GM19463 (cell line): ENCODE measurements at regions not wholly inside any gene's neighbourhood (a gene's known extent, or its start where the extent isn't known, plus 50 kb on each side); places are given as distances from the start of the nearest gene placed in this dataset.

Experiments
- ATAC-seq: cut with Tn5 transposase; IDR thresholded peaks from one replicate; pipeline ENCODE4 v1.9.1; 2021; ENCODE audit warnings: mild to moderate bottlenecking, moderate library complexity; ENCODE audit not compliant: unreplicated experiment

- no peak for ATAC-seq
These were observed 661.6 kb downstream of the DHX35 start for GRCh38 chr20:39623584-39624234.

GRCh38 chr20:39619271-39619785, 657.2 kb downstream of the DHX35 start:
- no peak for ATAC-seq

DNA sequence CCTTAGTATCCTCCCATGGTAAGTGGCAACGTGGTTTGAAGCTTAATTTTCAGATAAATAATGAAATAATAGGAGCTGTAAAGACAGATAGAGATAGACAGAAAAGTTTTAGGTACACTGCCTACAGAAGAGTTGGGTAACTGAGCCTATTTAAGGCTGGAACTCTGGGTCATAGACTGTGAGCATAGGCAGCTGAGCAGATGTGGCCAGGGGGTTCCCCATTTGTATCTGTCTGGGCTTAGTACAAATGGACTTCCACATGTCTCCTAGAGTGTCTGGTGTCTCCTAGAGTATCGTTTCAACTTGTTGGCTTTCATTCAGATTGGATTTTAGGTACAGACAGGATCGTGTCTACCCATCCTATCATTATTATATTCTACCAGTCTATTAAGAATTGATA, 649.8 kb downstream of the DHX35 start:
- ATAC-seq, result no peak

DNA sequence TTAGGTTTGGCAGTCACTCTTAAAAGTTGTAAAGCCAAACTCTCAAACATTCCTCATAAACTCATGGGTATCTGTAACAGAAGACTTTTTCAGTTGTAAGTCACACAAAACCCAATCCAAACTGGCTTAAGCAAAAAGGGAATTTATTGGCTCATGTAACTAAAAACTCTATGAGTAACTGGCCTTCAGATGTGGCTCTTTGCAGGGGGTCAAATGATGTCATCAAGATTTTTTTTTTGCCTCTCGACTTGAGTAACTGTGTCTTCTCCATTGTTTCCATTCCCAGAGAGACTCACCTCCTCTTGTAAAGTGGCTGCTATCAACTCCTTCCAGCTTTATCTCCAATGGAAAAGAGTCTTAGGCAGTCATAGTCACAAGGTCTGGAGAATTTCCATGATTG, 645.0 kb downstream of the DHX35 start:
- no peak for ATAC-seq

DNA sequence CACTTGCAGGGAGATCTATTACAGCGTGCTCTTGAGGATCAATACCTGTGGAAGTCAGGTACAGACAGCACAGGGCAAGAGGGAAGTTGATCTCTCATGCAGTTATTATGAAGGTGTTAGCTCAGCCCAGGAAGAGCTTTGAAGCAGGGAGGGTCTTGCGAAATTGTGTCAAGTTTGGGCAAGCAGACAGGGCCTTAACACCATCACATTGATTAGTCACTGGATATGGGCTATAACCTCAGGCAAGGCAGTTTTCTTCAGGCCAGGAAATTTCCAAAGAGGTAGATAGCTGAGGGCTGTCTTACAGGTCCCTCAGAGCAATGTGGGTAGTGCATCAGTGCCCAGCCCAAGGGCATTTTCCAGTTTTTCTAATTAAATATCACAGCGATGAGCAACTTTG, 643.8 kb downstream of the DHX35 start:
- no peak for ATAC-seq

DNA sequence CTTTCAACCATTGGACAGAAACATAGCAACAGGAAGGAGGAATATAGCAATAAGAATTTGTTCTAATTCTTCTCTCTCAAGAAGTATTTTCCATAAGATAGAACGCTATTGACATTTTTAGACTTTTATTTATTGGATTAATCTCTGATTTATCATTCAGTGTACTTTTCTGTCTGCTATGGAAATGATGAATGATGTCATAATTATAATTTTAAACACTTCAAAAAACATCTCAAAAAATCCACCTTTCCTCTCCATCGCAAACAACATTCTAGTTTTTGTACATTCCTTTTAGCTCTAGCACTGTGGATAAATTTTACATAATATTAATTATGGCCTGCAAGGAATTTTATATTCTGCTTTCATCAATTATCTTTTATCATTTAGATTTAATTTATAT, 643.2 kb downstream of the DHX35 start:
- ATAC-seq, result no peak

- no peak for ATAC-seq
These were observed 641.1 kb downstream of the DHX35 start for GRCh38 chr20:39603219-39603618.

DNA sequence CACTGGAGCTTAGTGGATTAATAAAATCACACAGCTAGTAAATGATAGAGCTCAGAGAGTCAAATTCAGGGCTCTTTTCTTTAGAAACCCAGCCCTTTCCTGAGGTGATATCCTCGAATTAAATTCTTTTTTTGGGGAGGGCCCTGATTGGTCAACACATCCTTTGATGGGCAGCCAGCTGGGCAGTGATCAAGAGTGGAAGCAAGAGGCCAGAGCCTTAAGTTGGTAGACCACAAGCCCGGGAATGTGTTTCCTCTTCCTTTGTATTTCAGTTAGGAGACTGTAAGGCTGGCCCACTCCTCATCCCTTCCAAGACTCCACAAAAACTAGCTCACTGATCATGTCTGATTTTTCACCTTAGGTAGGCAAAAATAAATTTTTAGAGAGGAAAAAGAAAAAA, 640.5 kb downstream of the DHX35 start:
- ATAC-seq, result no peak

- no peak for ATAC-seq
These were observed 638.7 kb downstream of the DHX35 start for GRCh38 chr20:39600871-39601270.

- no peak for ATAC-seq
These were observed 638.0 kb downstream of the DHX35 start for GRCh38 chr20:39600156-39600555.

DNA sequence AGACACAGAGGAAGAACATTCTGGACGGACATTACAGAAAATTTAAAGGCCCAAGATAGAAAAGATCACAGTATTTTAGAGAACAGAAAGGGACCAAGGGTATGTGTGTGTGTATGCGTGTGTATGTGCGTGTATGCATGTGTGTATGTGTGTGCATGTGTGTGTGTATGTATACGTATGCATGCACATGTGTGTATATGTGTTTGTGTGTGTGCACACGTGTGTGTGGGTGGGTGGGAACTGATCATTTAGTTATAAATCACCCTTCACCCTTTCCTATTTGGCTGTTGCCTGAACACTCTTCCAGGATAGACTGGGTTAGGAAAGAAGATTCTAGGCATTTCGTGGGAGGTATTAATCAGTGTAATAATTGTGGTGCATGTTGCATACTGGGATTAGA, 634.4 kb downstream of the DHX35 start:
- no peak for ATAC-seq

GRCh38 chr20:39592371-39592770, 630.2 kb downstream of the DHX35 start:
- no peak for ATAC-seq

- no peak for ATAC-seq
These were observed 626.1 kb downstream of the DHX35 start for GRCh38 chr20:39588148-39588757.

DNA sequence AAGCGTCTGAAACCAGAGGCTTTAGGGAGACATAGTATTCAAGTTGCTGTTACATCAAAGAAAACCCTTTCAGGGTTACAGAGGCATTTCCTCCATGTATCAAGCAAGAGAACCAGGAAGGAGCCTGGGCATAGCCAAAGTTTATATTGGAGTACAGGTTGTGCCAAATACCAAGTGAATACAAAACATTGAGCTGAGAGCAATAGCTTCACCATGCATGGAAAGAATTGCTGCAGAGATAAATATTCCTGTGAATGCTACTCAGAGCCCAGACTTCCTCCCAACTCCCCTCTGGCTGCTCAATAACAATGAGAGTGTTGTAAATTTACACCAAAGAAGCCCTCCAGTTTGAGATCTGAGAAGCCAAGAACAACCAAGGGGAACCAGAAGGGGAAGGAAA, 618.9 kb downstream of the DHX35 start:
- no peak for ATAC-seq

- no peak for ATAC-seq
These were observed 614.6 kb downstream of the DHX35 start for GRCh38 chr20:39576771-39577170.

DNA sequence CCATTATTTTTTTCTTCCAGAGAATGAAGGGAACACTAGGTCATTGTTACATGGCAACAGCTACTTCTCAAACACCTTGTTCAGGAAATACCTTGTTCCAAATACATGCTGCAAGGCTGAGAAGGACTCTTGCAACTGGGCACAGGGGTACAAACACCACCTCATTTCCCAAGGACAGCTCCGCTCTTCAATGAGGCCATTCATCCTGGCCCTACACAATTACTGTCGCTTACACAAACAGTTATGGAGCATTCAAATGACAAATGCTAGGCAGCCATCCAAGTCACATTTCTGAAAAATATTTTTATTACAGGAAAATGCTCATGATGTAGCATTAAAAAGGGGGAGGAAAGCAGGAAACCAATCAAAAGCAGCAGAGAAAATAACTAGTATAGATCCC, 611.9 kb downstream of the DHX35 start:
- ATAC-seq, result no peak

GRCh38 chr20:39571171-39571570, 609.0 kb downstream of the DHX35 start:
- no peak for ATAC-seq

- ATAC-seq, result peak; percentile 78
These were observed 606.0 kb downstream of the DHX35 start for GRCh38 chr20:39568109-39568508.

DNA sequence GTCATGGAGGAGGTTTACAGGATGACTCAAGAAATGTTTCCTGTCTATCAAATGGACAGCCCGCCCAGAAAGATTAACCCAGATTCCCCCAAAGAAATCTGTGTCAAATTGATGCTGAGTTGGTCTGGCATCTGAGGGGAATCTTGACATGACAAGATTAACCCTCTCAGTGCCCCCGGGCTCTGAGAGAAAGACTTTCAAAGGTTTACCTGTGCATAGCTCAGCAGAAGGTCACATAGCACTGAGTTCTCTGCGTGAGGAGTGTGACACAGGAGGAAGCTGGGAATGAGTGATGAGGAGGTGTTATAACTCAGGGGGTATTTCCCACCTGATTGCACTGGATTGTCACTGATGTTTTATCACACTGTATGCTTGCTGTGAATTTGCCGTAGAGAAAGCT, 601.2 kb downstream of the DHX35 start:
- peak; percentile 66 for ATAC-seq

DNA sequence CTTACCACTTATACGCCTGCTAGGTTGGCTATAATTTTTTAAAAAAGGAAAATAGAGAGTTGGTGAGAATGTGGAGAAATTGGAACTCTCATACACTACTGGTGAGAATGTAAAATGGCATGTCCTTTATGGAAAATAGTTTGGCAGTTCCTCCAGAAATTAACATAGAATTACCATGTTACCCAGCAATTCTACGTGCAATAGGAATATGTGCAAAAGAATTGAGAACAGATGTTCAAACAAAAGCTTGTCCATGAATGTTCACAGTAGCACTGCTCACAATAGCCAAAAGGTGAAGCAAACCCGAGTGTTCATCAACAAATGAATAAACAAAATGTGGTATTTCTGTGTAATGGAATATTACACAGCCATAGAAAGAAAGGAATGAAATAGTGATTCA, 592.2 kb downstream of the DHX35 start:
- ATAC-seq, result no peak

DNA sequence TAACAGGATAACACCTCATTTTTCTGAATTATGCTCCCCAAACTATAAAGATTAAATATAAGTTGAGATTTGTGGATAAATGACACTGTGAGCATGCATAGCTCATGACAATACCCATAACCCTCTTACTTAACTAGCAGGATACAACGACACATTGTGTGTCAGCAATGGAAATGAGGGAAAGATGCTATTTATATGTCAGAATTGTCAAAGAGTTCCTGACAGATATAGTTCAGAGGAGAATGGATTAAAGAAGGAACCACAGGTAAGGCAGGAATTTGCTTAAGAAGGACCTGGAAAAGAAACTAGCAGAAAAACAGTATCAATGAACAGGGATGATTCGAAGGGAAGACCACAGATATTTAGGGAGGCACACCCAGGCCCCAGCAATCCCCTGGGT, 591.0 kb downstream of the DHX35 start:
- ATAC-seq, result no peak

- ATAC-seq, result no peak
These were observed 587.6 kb downstream of the DHX35 start for GRCh38 chr20:39549733-39550132.
